K562 (cell line): ENCODE measurements at regions not wholly inside any gene's neighbourhood (a gene's known extent, or its start where the extent isn't known, plus 50 kb on each side); places are given as distances from the start of the nearest gene placed in this dataset.

Experiments used
- CTCFL ChIP-seq: IDR thresholded peaks from 2 replicates; pipeline ENCODE4 v1.6.1; 2011; ENCODE audit warnings: borderline replicate concordance, low read depth, mild to moderate bottlenecking, moderate library complexity, low read length; ENCODE audit not compliant: insufficient read depth, poor library complexity, severe bottlenecking
- ELF2 ChIP-seq: fragments of 250-450 bp; sonication (Bioruptor Pico); IDR thresholded peaks from 2 replicates; pipeline ENCODE4 v1.5.0; 2021; ENCODE audit warnings: mild to moderate bottlenecking
- EP400 ChIP-seq: fragments of 450-650 bp; IDR thresholded peaks from 2 replicates; pipeline ENCODE4 v1.6.1; 2017; ENCODE audit warnings: antibody characterized with exemption, mild to moderate bottlenecking, moderate library complexity
- ERF ChIP-seq: fragments of 450-650 bp; formaldehyde crosslinking; IDR thresholded peaks from 2 replicates; pipeline ENCODE4 v1.4.0; 2020; ENCODE audit warnings: mild to moderate bottlenecking, mixed read lengths
- HNRNPLL ChIP-seq: fragments of 200-400 bp; formaldehyde crosslinking; IDR thresholded peaks from 2 replicates; pipeline ENCODE4 v1.6.1; 2017; ENCODE audit warnings: low read length, low read depth, mild to moderate bottlenecking; ENCODE audit not compliant: poor library complexity, severe bottlenecking
- ILF3 ChIP-seq: fragments of 450-650 bp; IDR thresholded peaks from 2 replicates; pipeline ENCODE4 v1.6.1; 2018; ENCODE audit warnings: antibody characterized with exemption, mild to moderate bottlenecking, moderate library complexity, borderline replicate concordance
- MAFK ChIP-seq: IDR thresholded peaks from 2 replicates; pipeline ENCODE4 v1.6.1; 2011; ENCODE audit warnings: low read length, improper control_type of control experiment
- MECOM ChIP-seq: fragments of 250-450 bp; sonication (Bioruptor Pico); IDR thresholded peaks from 2 replicates; pipeline ENCODE4 v1.8.0; 2022; ENCODE audit warnings: inconsistent platforms
- NR4A1 ChIP-seq, 2 experiments: fragments of 250-450 bp in 1 of 2; fragments of 450-650 bp in 1 of 2; sonication (Bioruptor Pico) in 1 of 2; IDR thresholded peaks; 2 replicates each; pipeline versions ENCODE4 v1.4.0 to v1.6.1; 2016 to 2020; ENCODE audit warnings: mild to moderate bottlenecking in 2 of 2, missing compliant biosample characterization in 1 of 2, missing genetic modification characterization in 1 of 2, moderate library complexity in 1 of 2
- PYGO2 ChIP-seq: fragments of 450-650 bp; IDR thresholded peaks from 2 replicates; pipeline ENCODE4 v1.6.1; 2016; ENCODE audit warnings: mild to moderate bottlenecking, missing genetic modification characterization, moderate library complexity, missing compliant biosample characterization
- RFX5 ChIP-seq: IDR thresholded peaks from 2 replicates; pipeline ENCODE4 v1.6.1; 2011; ENCODE audit warnings: low read depth, mild to moderate bottlenecking, improper control_type of control experiment, low read length
- SAP30 ChIP-seq: fragments of 200-600 bp; sonication (generic); IDR thresholded peaks from 2 replicates; pipeline ENCODE4 v1.6.1; 2012; ENCODE audit warnings: borderline replicate concordance, low read depth, mild to moderate bottlenecking, moderate library complexity, low read length, control low read depth, inconsistent platforms; ENCODE audit not compliant: insufficient read depth, poor library complexity, severe bottlenecking
- SMC3 ChIP-seq: conservative IDR thresholded peaks from 2 replicates; pipeline ENCODE4 v1.6.1; 2011; ENCODE audit warnings: low read depth, low read length, improper control_type of control experiment; ENCODE audit not compliant: insufficient read depth
- TAL1 ChIP-seq: fragments of 450-650 bp; IDR thresholded peaks from 2 replicates; pipeline ENCODE4 v1.6.1; 2016; ENCODE audit warnings: mild to moderate bottlenecking
- TEAD1 ChIP-seq, 2 experiments: fragments of 450-650 bp in 1 of 2; sonication (generic) in 1 of 2; formaldehyde crosslinking; IDR thresholded peaks; 2 replicates each; pipeline versions ENCODE4 v1.4.0 to v1.8.0; 2020 to 2022; ENCODE audit warnings: mild to moderate bottlenecking in 2 of 2, missing genetic modification reagents in 1 of 2
- THRAP3 ChIP-seq: fragments of 450-650 bp; IDR thresholded peaks from 2 replicates; pipeline ENCODE4 v1.6.1; 2016; ENCODE audit warnings: mild to moderate bottlenecking, inconsistent platforms, borderline replicate concordance
- ZKSCAN1 ChIP-seq: fragments of 150-350 bp; IDR thresholded peaks from 2 replicates; pipeline ENCODE4 v1.6.1; 2016; ENCODE audit warnings: low read depth, low read length
- ZNF133 ChIP-seq: fragments of 250-450 bp; sonication (Bioruptor Pico); IDR thresholded peaks from 2 replicates; pipeline ENCODE4 v1.4.0; 2020; ENCODE audit warnings: mild to moderate bottlenecking
- ZNF134 ChIP-seq: fragments of 250-450 bp; sonication (Bioruptor Pico); conservative IDR thresholded peaks from 2 replicates; pipeline ENCODE4 v1.4.0; 2020
- ZNF347 ChIP-seq: fragments of 450-650 bp; formaldehyde crosslinking; IDR thresholded peaks from 2 replicates; pipeline ENCODE4 v1.4.0; 2020; ENCODE audit warnings: low read depth, mild to moderate bottlenecking, moderate library complexity
- TF ChIP-seq, protein P1 (sequence below): fragments of 450-650 bp; formaldehyde crosslinking; IDR thresholded peaks from 2 replicates; pipeline ENCODE4 v1.4.0; 2022; ENCODE audit warnings: mild to moderate bottlenecking, moderate library complexity
- TF ChIP-seq, protein P2 (sequence below): fragments of 450-650 bp; conservative IDR thresholded peaks from 2 replicates; pipeline ENCODE4 v1.6.1; 2016; ENCODE audit warnings: missing genetic modification characterization, low read depth, mild to moderate bottlenecking, missing compliant biosample characterization, moderate library complexity

DNA sequence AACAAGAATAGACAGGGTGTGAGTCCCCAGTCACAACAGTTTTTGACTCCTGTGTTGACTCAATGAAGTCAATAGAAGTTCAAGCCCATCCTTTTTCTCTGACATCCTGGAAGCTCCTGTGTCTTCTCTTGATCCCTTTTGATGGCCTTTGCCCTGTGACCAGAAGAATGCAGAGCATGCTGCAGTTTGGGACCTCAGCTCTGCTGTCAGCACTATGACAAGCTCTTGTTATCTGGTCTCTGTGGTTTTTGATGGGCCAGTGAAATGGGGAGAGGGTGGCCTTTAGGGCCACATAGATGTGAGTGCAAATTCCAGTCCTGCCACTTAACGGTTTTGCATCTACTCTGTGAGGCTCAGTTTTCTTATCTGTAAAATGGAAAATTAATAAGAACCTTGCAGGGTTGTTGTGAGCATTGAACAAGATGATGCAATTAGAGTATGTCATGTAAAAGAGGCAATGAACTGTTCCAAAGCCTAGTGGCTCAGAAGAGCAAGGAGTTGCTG, 102.4 kb upstream of the IKZF1 start (continued):
- TF ChIP-seq, protein P1, sequence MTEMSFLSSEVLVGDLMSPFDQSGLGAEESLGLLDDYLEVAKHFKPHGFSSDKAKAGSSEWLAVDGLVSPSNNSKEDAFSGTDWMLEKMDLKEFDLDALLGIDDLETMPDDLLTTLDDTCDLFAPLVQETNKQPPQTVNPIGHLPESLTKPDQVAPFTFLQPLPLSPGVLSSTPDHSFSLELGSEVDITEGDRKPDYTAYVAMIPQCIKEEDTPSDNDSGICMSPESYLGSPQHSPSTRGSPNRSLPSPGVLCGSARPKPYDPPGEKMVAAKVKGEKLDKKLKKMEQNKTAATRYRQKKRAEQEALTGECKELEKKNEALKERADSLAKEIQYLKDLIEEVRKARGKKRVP (CRISPR knock-in tag): 0 out of 2 replicates have a peak, but pooled peaks have one; percentile 53
- no peak for TF ChIP-seq PYGO2 (tag)
- no peak for TF ChIP-seq ERF
- TF ChIP-seq MAFK: no peak
- TF ChIP-seq ZKSCAN1: no peak
- TF ChIP-seq SAP30: no peak
- no peak for TF ChIP-seq CTCFL
- TF ChIP-seq ZNF133 (CRISPR knock-in tag): no peak
- TF ChIP-seq TEAD1 (CRISPR knock-in tag; IDR thresholded peaks at IDR 0.05): peak in 1 of 2 experiments; percentile 76; a peak in 1 of 4 replicates
- TF ChIP-seq ZNF134 (CRISPR knock-in tag): no peak
- TF ChIP-seq NR4A1 (CRISPR knock-in tag; IDR thresholded peaks at IDR 0.05): no peak
- TF ChIP-seq NR4A1 (tag; IDR thresholded peaks at IDR 0.05): no peak
- TF ChIP-seq SMC3: no peak
- TF ChIP-seq THRAP3: no peak
- no peak for TF ChIP-seq ILF3
- no peak for TF ChIP-seq RFX5
- TF ChIP-seq ZNF347 (CRISPR knock-in tag): no peak
- peak; percentile 79 for TF ChIP-seq MECOM (CRISPR knock-in tag)
- TF ChIP-seq, protein P2, sequence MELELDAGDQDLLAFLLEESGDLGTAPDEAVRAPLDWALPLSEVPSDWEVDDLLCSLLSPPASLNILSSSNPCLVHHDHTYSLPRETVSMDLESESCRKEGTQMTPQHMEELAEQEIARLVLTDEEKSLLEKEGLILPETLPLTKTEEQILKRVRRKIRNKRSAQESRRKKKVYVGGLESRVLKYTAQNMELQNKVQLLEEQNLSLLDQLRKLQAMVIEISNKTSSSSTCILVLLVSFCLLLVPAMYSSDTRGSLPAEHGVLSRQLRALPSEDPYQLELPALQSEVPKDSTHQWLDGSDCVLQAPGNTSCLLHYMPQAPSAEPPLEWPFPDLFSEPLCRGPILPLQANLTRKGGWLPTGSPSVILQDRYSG (tag): no peak
- no peak for TF ChIP-seq TAL1
- TF ChIP-seq HNRNPLL: no peak
- TF ChIP-seq ELF2 (CRISPR knock-in tag): no peak
- TF ChIP-seq EP400: no peak
